ENCODE measurements at regions not wholly inside any gene's neighbourhood (a gene's known extent, or its start where the extent isn't known, plus 50 kb on each side); places are given as distances from the start of the nearest gene placed in this dataset.

- Histone ChIP-seq H3K9ac (ENCODE audit: low read length) (no peak overlapping the region), H3K4me3 (ENCODE audit: low read length) (no peak overlapping the region), H3K9me3 (ENCODE audit: control insufficient read depth, low read depth, low read length) (no peaks in the 10 kb centered on the region), H3K27ac (ENCODE audit: low read length) (no peak overlapping the region), H3K27me3 (ENCODE audit: control insufficient read depth, insufficient read depth, low read length) (no peaks in the 10 kb centered on the region), H3K36me3 (ENCODE audit: control insufficient read depth, low read depth, low read length) (no peaks in the 10 kb centered on the region), H3K4me1 (ENCODE audit: control insufficient read depth, low read depth, low read length) (peaks cover 4% of the 10 kb centered on the region)
Measured at GRCh38 chr10:36147529-36147928, 505.4 kb upstream of the FZD8 start.

- Histone ChIP-seq H3K36me3 (ENCODE audit: control insufficient read depth, low read depth, low read length) (no peaks in the 10 kb centered on the region), H3K9me3 (ENCODE audit: control insufficient read depth, low read depth, low read length) (no peaks in the 10 kb centered on the region), H3K27me3 (ENCODE audit: control insufficient read depth, insufficient read depth, low read length) (no peaks in the 10 kb centered on the region), H3K4me1 (ENCODE audit: control insufficient read depth, low read depth, low read length) (peaks cover 4% of the 10 kb centered on the region), H3K9ac (ENCODE audit: low read length) (no peak overlapping the region), H3K27ac (ENCODE audit: low read length) (no peak overlapping the region), H3K4me3 (ENCODE audit: low read length) (no peak overlapping the region)
Measured at GRCh38 chr10:36141856-36142560, 499.9 kb upstream of the FZD8 start.

GRCh38 chr10:36129051-36129450 lies 487.0 kb upstream of the FZD8 start:
- Histone ChIP-seq H3K27me3 (ENCODE audit: control insufficient read depth, insufficient read depth, low read length) (no peaks in the 10 kb centered on the region), H3K9me3 (ENCODE audit: control insufficient read depth, low read depth, low read length) (no peaks in the 10 kb centered on the region), H3K36me3 (ENCODE audit: control insufficient read depth, low read depth, low read length) (no peaks in the 10 kb centered on the region), H3K4me3 (ENCODE audit: low read length) (no peak overlapping the region), H3K9ac (ENCODE audit: low read length) (no peak overlapping the region), H3K27ac (ENCODE audit: low read length) (no peak overlapping the region), H3K4me1 (ENCODE audit: control insufficient read depth, low read depth, low read length) (no peaks in the 10 kb centered on the region)

GRCh38 chr10:36126076-36126475 lies 484.0 kb upstream of the FZD8 start:
- no peak overlapping the region for H3K9ac ChIP-seq (ENCODE audit: low read length)
- no peak overlapping the region for H3K27ac ChIP-seq (ENCODE audit: low read length)
- H3K27me3 ChIP-seq (ENCODE audit: control insufficient read depth, insufficient read depth, low read length): no peaks in the 10 kb centered on the region
- no peaks in the 10 kb centered on the region for H3K4me1 ChIP-seq (ENCODE audit: control insufficient read depth, low read depth, low read length)
- no peaks in the 10 kb centered on the region for H3K9me3 ChIP-seq (ENCODE audit: control insufficient read depth, low read depth, low read length)
- H3K36me3 ChIP-seq (ENCODE audit: control insufficient read depth, low read depth, low read length): no peaks in the 10 kb centered on the region
- no peak overlapping the region for H3K4me3 ChIP-seq (ENCODE audit: low read length)

- Histone ChIP-seq H3K4me3 (ENCODE audit: low read length) (no peak overlapping the region), H3K4me1 (ENCODE audit: control insufficient read depth, low read depth, low read length) (no peaks in the 10 kb centered on the region), H3K27me3 (ENCODE audit: control insufficient read depth, insufficient read depth, low read length) (no peaks in the 10 kb centered on the region)
Measured at GRCh38 chr10:36119455-36119854, 477.4 kb upstream of the FZD8 start.

GRCh38 chr10:36118314-36118713 lies 476.2 kb upstream of the FZD8 start:
- Histone ChIP-seq H3K27me3 (ENCODE audit: control insufficient read depth, insufficient read depth, low read length) (no peaks in the 10 kb centered on the region), H3K4me3 (ENCODE audit: low read length) (no peak overlapping the region), H3K36me3 (ENCODE audit: control insufficient read depth, low read depth, low read length) (no peaks in the 10 kb centered on the region)

More at GRCh38 chr10:36119455-36119854, 477.4 kb upstream of the FZD8 start:
- no peaks in the 10 kb centered on the region for H3K9me3 ChIP-seq (ENCODE audit: control insufficient read depth, low read depth, low read length)
- H3K9ac ChIP-seq (ENCODE audit: low read length): no peak overlapping the region
- H3K36me3 ChIP-seq (ENCODE audit: control insufficient read depth, low read depth, low read length): no peaks in the 10 kb centered on the region
- no peak overlapping the region for H3K27ac ChIP-seq (ENCODE audit: low read length)

GRCh38 chr10:36117890-36118289 lies 475.8 kb upstream of the FZD8 start:
- no peaks in the 10 kb centered on the region for H3K9me3 ChIP-seq (ENCODE audit: control insufficient read depth, low read depth, low read length)
- H3K27me3 ChIP-seq (ENCODE audit: control insufficient read depth, insufficient read depth, low read length): no peaks in the 10 kb centered on the region
- H3K4me1 ChIP-seq (ENCODE audit: control insufficient read depth, low read depth, low read length): no peaks in the 10 kb centered on the region
- no peak overlapping the region for H3K9ac ChIP-seq (ENCODE audit: low read length)
- no peaks in the 10 kb centered on the region for H3K36me3 ChIP-seq (ENCODE audit: control insufficient read depth, low read depth, low read length)
- H3K4me3 ChIP-seq (ENCODE audit: low read length): no peak overlapping the region
- H3K27ac ChIP-seq (ENCODE audit: low read length): no peak overlapping the region

More at GRCh38 chr10:36118314-36118713, 476.2 kb upstream of the FZD8 start:
- Histone ChIP-seq H3K9me3 (ENCODE audit: control insufficient read depth, low read depth, low read length) (no peaks in the 10 kb centered on the region), H3K4me1 (ENCODE audit: control insufficient read depth, low read depth, low read length) (no peaks in the 10 kb centered on the region), H3K27ac (ENCODE audit: low read length) (no peak overlapping the region), H3K9ac (ENCODE audit: low read length) (no peak overlapping the region)

GRCh38 chr10:36117231-36117630 lies 475.1 kb upstream of the FZD8 start:
- Histone ChIP-seq H3K9ac (ENCODE audit: low read length) (no peak overlapping the region), H3K4me1 (ENCODE audit: control insufficient read depth, low read depth, low read length) (no peaks in the 10 kb centered on the region), H3K27ac (ENCODE audit: low read length) (no peak overlapping the region), H3K36me3 (ENCODE audit: control insufficient read depth, low read depth, low read length) (no peaks in the 10 kb centered on the region), H3K4me3 (ENCODE audit: low read length) (no peak overlapping the region), H3K27me3 (ENCODE audit: control insufficient read depth, insufficient read depth, low read length) (no peaks in the 10 kb centered on the region), H3K9me3 (ENCODE audit: control insufficient read depth, low read depth, low read length) (no peaks in the 10 kb centered on the region)

GRCh38 chr10:36116731-36117130 lies 474.6 kb upstream of the FZD8 start:
- Histone ChIP-seq H3K27me3 (ENCODE audit: control insufficient read depth, insufficient read depth, low read length) (no peaks in the 10 kb centered on the region), H3K36me3 (ENCODE audit: control insufficient read depth, low read depth, low read length) (no peaks in the 10 kb centered on the region), H3K9ac (ENCODE audit: low read length) (no peak overlapping the region), H3K4me1 (ENCODE audit: control insufficient read depth, low read depth, low read length) (peaks cover 3% of the 10 kb centered on the region), H3K9me3 (ENCODE audit: control insufficient read depth, low read depth, low read length) (no peaks in the 10 kb centered on the region), H3K27ac (ENCODE audit: low read length) (no peak overlapping the region), H3K4me3 (ENCODE audit: low read length) (no peak overlapping the region)

GRCh38 chr10:36116040-36116439 lies 473.9 kb upstream of the FZD8 start:
- peaks cover 4% of the 10 kb centered on the region for H3K4me1 ChIP-seq (ENCODE audit: control insufficient read depth, low read depth, low read length)
- no peak overlapping the region for H3K4me3 ChIP-seq (ENCODE audit: low read length)
- no peaks in the 10 kb centered on the region for H3K9me3 ChIP-seq (ENCODE audit: control insufficient read depth, low read depth, low read length)
- no peak overlapping the region for H3K9ac ChIP-seq (ENCODE audit: low read length)
- no peaks in the 10 kb centered on the region for H3K36me3 ChIP-seq (ENCODE audit: control insufficient read depth, low read depth, low read length)
- no peaks in the 10 kb centered on the region for H3K27me3 ChIP-seq (ENCODE audit: control insufficient read depth, insufficient read depth, low read length)
- no peak overlapping the region for H3K27ac ChIP-seq (ENCODE audit: low read length)

- Histone ChIP-seq H3K4me3 (ENCODE audit: low read length) (no peak overlapping the region), H3K9me3 (ENCODE audit: control insufficient read depth, low read depth, low read length) (no peaks in the 10 kb centered on the region), H3K4me1 (ENCODE audit: control insufficient read depth, low read depth, low read length) (peaks cover 4% of the 10 kb centered on the region), H3K27me3 (ENCODE audit: control insufficient read depth, insufficient read depth, low read length) (no peaks in the 10 kb centered on the region), H3K9ac (ENCODE audit: low read length) (no peak overlapping the region), H3K27ac (ENCODE audit: low read length) (no peak overlapping the region), H3K36me3 (ENCODE audit: control insufficient read depth, low read depth, low read length) (no peaks in the 10 kb centered on the region)
Measured at GRCh38 chr10:36115364-36115763, 473.3 kb upstream of the FZD8 start.

- Histone ChIP-seq H3K4me1 (ENCODE audit: control insufficient read depth, low read depth, low read length) (peaks cover 4% of the 10 kb centered on the region), H3K9me3 (ENCODE audit: control insufficient read depth, low read depth, low read length) (no peaks in the 10 kb centered on the region), H3K27ac (ENCODE audit: low read length) (no peak overlapping the region), H3K9ac (ENCODE audit: low read length) (no peak overlapping the region), H3K27me3 (ENCODE audit: control insufficient read depth, insufficient read depth, low read length) (no peaks in the 10 kb centered on the region), H3K4me3 (ENCODE audit: low read length) (no peak overlapping the region), H3K36me3 (ENCODE audit: control insufficient read depth, low read depth, low read length) (no peaks in the 10 kb centered on the region)
Measured at GRCh38 chr10:36114913-36115312, 472.8 kb upstream of the FZD8 start.
